GM19351 (cell line): ENCODE measurements at regions not wholly inside any gene's neighbourhood (a gene's known extent, or its start where the extent isn't known, plus 50 kb on each side); places are given as distances from the start of the nearest gene placed in this dataset.
"Not testable (repeated sequence)": the region's sequence is repeated elsewhere in the genome, so short reads cannot be mapped to it uniquely, and the experiment has no call there.

Experiments used
- ATAC-seq: cut with Tn5 transposase; IDR thresholded peaks from one replicate; pipeline ENCODE4 v1.9.1; 2021; ENCODE audit warnings: mild to moderate bottlenecking, moderate library complexity; ENCODE audit not compliant: unreplicated experiment

- peak; percentile 95 for ATAC-seq
These were observed 215.8 kb upstream of the DAB2 start for GRCh38 chr5:39640552-39640951.

DNA sequence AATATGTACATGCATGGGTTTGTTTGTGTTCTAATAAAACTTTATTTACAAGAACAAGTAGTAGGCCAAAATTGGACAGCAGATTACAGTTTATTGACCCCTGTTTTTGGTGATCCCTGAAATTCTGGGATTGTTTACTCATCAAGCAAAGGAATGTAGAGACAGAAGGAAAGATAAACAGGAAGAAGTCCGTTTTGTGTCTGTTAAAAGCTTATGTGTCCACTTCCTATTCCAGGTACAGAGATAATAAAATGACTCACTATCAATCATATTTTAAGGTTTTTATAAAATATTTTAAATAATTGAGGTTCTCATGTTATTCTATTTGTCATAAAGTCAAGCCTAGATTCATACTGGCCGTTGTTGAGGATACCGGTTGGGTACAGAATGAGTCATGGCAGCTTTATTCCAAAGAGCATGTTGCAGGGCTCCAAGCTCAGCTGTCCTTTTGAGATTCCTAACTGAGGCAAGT, 214.9 kb upstream of the DAB2 start:
- ATAC-seq: no peak

GRCh38 chr5:39638813-39639212, 214.0 kb upstream of the DAB2 start:
- no peak for ATAC-seq

- no peak for ATAC-seq
These were observed 208.3 kb upstream of the DAB2 start for GRCh38 chr5:39633057-39633456.

DNA sequence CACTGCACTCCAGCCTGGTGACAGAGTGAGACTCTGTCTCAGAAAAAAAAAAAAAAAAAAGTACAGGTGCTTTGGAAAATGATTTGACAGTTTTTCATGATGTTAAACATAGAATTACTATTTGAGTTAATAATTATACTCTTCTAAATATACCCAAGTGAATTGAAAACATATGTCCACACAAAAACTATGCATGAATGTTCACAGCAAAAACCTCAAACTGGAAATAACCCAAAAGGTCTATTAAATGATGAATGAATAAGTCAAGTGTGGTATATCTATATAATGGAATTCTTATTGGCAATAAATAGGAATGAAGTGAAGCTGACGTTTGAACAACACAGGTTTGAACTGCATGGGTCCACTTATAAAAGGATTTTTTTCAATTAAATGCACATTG, 207.2 kb upstream of the DAB2 start:
- no peak for ATAC-seq

GRCh38 chr5:39629946-39630345, 205.2 kb upstream of the DAB2 start:
- no peak for ATAC-seq

GRCh38 chr5:39628348-39628747, 203.6 kb upstream of the DAB2 start:
- ATAC-seq: no peak

DNA sequence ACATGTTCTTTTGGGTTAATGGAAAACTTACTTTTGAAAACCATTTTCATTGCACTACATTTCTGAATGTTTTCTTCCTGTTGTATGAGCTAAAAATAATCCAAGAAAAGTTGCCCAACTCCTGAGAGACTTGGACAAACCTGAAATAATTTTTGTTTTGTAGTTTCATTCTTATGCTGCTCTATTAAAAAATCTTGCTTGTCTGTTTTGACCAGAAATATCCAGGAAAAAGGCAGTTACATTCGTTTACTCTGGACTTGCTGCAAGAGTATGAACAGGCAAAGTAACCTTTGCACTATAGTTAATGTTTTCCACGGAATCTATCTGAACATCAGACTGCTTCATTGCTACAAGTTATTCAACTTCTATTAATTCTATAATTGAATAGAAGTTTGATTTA, 200.1 kb upstream of the DAB2 start:
- ATAC-seq: no peak

GRCh38 chr5:39624268-39624886, 199.6 kb upstream of the DAB2 start:
- ATAC-seq: no peak

GRCh38 chr5:39623291-39623865, 198.6 kb upstream of the DAB2 start:
- no peak for ATAC-seq

- ATAC-seq: no peak
These were observed 197.5 kb upstream of the DAB2 start for GRCh38 chr5:39622281-39622680.

DNA sequence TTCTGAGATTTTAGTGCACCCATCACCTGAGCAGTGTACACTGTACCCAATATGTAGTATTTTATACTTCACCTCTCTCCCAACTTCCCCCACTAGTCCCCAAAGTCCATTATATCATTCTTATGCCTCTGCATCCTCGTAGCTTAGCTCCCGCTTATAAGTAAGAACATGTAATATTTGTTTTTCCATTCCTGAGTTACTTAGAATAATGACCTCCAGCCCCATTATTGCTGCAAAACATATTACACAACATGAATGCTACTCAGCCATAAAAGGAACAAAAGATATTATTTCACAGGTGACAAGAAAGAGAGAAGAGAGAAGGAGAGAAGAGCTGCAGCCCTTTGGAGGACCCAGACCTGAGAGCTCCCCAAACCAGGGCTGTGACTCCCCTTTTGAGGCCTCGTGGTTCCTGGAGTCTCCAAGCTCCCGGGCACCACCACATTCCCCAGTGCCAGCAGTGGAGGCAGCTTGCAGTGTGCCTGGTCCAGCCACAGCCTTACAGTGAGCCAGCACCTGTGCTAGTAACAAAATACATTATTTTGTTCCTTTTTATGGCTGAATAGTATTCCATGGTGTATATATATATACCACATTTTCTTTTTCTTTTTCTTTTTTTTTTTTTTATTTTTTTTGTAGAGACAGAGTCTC, 194.5 kb upstream of the DAB2 start:
- no peak for ATAC-seq

DNA sequence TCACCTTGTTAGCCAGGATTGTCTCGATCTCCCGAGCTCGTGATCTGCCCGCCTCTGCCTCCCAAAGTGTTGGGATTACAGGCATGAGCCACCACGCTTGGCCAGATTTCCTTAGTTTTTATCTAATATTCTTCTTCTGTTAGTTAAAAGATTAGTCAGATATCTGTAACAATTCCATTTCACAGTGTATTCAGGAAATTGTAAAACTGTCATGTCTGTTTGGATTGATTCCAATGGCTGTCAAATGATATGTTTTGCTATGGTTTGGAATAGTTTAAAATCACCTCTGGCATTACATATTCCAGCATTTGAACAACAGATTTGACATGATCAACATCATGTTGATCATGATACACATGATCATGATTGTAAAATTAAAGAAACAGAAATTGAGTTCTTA, 193.6 kb upstream of the DAB2 start:
- ATAC-seq: no peak

- no peak for ATAC-seq
These were observed 191.4 kb upstream of the DAB2 start for GRCh38 chr5:39616131-39616530.

GRCh38 chr5:39611076-39611475, 186.3 kb upstream of the DAB2 start:
- ATAC-seq: not testable (repeated sequence)

DNA sequence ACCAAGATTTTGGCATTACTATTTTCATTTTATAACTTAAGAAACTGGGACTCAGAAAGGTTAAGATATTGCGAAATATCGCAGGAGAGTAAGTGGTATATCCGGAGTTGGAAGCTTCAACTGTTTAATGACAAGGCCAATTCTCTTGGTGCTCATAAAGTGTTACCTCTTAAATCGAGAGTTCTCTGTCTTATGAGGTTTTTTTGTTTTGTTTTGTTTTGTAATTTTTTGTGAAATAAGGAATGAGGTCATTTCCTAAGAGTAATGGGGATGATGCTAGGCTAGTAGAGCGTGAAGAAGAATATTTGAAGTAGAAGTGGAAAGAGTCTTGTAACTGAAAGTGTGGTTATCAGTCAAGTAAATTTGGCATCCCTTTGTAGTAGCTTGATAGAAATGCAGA, 183.2 kb upstream of the DAB2 start:
- peak; percentile 86 for ATAC-seq

- ATAC-seq: no peak
These were observed 181.8 kb upstream of the DAB2 start for GRCh38 chr5:39606591-39606990.

DNA sequence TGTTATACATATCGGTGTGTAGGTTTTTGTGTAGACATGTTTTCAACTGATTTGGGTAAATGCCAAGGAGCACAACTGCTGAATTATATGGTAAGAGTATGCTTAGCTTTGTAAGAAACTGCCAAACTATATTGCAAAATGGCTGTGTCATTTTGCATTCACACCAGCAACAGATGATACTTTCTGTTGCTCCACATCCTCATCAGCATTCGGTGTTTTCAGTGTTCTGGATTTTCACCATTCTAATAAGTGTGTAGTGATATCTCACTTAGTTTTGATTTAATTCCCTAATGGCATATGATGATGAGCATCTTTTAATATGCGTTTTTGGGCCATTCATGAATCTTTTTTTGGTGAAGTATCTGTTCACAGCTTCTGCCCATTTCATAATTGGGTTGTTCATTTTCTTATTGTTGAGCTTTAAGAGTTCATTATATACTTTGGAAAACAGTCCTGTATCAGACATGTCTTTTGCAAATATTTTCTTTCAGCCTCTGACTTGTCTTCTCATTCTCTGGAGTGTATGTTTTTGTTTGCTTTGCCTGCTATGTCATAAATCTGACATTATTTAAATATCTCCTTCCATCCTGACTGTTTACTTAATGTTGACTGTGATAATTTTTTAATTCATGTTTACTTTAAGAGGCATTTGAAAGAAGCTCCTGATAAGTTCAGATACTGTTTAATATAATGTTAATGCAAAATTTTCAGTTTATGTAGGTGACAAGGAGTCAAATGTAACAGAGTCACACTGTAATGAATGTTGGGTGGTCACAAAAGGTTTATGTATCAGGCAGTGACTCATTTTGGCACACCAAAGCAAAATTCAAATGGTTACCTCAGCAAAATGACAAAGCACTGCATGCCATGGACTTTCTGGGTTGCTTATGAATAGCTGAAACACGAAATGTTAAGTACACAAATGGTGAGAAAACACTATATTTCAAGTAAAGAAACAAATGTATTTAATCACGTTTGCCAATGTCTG, 181.1 kb upstream of the DAB2 start:
- no peak for ATAC-seq

GRCh38 chr5:39605145-39605544, 180.4 kb upstream of the DAB2 start:
- ATAC-seq: no peak

DNA sequence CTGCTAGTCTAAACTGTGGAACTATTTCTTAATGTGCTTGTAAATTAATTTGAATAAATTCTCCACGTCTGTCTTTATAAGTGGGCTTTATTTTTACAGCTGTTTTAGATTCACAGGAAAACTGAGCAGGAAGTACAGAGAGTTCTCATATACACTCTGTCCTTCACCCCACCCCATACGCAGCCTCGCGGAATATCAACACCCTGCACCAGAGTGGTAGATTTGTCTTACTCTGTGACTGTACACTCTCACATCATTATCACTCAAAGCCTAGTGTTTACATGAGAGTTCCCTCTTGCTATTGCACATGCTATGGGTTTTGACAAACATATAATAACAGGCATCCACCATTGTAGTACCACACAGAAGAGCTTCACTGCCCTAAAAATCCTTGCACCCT, 179.7 kb upstream of the DAB2 start:
- ATAC-seq: no peak

DNA sequence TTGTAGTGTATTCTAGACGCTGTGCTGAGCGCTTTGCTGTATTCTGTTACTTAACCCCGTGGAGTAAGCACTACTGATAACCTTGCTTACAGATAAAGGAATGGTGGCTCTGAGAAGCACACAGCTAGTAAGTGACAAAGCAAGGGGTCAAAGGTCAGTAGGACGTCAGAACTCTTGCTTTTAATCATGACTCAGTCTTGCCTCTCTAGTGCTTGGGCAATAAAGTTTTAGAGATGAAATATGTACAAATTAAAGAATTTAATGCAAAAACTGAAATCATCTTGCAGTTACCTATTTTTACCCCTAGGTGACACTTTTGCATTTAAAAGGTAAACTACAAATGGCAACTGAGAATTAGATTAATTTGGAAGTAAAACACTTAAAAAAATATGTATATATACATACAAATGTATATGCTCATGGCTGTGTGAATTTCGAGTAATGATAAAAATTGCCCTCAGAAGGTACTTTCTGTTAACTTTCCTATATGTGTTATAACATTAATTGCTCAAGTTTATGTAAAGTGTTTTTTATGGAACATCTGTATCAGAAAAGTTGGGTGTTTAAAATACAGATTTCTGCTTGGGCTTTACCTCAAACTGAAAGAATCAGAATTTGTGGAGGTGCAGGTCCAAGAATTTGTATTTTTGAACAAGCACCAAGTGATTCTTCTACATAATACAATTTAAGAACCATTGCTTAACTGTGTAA, 175.1 kb upstream of the DAB2 start:
- ATAC-seq: no peak
